H9 (cell line): ENCODE measurements at regions not wholly inside any gene's neighbourhood (a gene's known extent, or its start where the extent isn't known, plus 50 kb on each side); places are given as distances from the start of the nearest gene placed in this dataset.

Experiments
- DNase-seq: peaks from one replicate; pipeline ENCODE4 v3.0.0-alpha.2; 2017
- H2AFZ ChIP-seq: one replicate; pipeline ENCODE4 v1.6.1; 2013; ENCODE audit warnings: mild to moderate bottlenecking, low read length, control low read depth, moderate library complexity
- H2AK5ac ChIP-seq: 2 replicates; pipeline ENCODE4 v1.6.1; 2013; ENCODE audit warnings: low read length, control low read depth, mixed read lengths; ENCODE audit not compliant: insufficient read length
- H2BK120ac ChIP-seq: one replicate; pipeline ENCODE4 v1.6.1; 2013; ENCODE audit warnings: low read depth, mild to moderate bottlenecking, low read length, control low read depth, inconsistent platforms; ENCODE audit not compliant: poor library complexity, severe bottlenecking
- H2BK12ac ChIP-seq: 2 replicates; pipeline ENCODE4 v1.6.1; 2013; ENCODE audit warnings: low read length, control low read depth, mixed read lengths, low read depth; ENCODE audit not compliant: insufficient read length
- H2BK15ac ChIP-seq: 2 replicates; pipeline ENCODE4 v1.6.1; 2013; ENCODE audit warnings: low read depth, low read length, control low read depth
- H2BK20ac ChIP-seq: one replicate; pipeline ENCODE4 v1.6.1; 2013; ENCODE audit warnings: low read depth, mild to moderate bottlenecking, low read length, control low read depth, inconsistent platforms; ENCODE audit not compliant: poor library complexity, severe bottlenecking
- H2BK5ac ChIP-seq: 2 replicates; pipeline ENCODE4 v1.6.1; 2013; ENCODE audit warnings: low read length, control low read depth, mixed read lengths; ENCODE audit not compliant: insufficient read length
- H3K14ac ChIP-seq: 2 replicates; pipeline ENCODE4 v1.6.1; 2013; ENCODE audit warnings: low read length, control low read depth; ENCODE audit not compliant: insufficient read depth
- H3K18ac ChIP-seq: 2 replicates; pipeline ENCODE4 v1.6.1; 2013; ENCODE audit warnings: low read depth, mild to moderate bottlenecking, mixed read lengths, low read length, control low read depth; ENCODE audit not compliant: insufficient read length
- H3K23ac ChIP-seq: 2 replicates; pipeline ENCODE4 v1.6.1; 2013; ENCODE audit warnings: low read length, control low read depth, mixed read lengths, low read depth; ENCODE audit not compliant: insufficient read length
- H3K23me2 ChIP-seq: 2 replicates; pipeline ENCODE4 v1.6.1; 2013; ENCODE audit warnings: low read depth, mild to moderate bottlenecking, mixed read lengths, low read length, control low read depth; ENCODE audit not compliant: insufficient read length, poor library complexity, severe bottlenecking
- H3K27ac ChIP-seq: 2 replicates; pipeline ENCODE4 v1.5.1; 2013; ENCODE audit warnings: low read length, control low read depth, mixed read lengths, low read depth; ENCODE audit not compliant: insufficient read length
- H3K27me3 ChIP-seq: 2 replicates; pipeline ENCODE4 v1.6.1; 2013; ENCODE audit warnings: low read length, control low read depth, inconsistent platforms; ENCODE audit not compliant: insufficient read depth
- H3K4ac ChIP-seq: 2 replicates; pipeline ENCODE4 v1.6.1; 2013; ENCODE audit warnings: low read depth, mild to moderate bottlenecking, control low read depth, inconsistent platforms, low read length, moderate library complexity
- H3K4me1 ChIP-seq: 2 replicates; pipeline ENCODE4 v1.6.1; 2013; ENCODE audit warnings: low read length, control low read depth, inconsistent platforms; ENCODE audit not compliant: insufficient read depth
- H3K4me2 ChIP-seq: 2 replicates; pipeline ENCODE4 v1.6.1; 2013; ENCODE audit warnings: low read length, control low read depth, mixed read lengths; ENCODE audit not compliant: insufficient read length, insufficient read depth
- H3K56ac ChIP-seq: 2 replicates; pipeline ENCODE4 v1.6.1; 2013; ENCODE audit warnings: low read depth, mild to moderate bottlenecking, mixed read lengths, low read length, control low read depth; ENCODE audit not compliant: insufficient read length
- H3K79me1 ChIP-seq: 2 replicates; pipeline ENCODE4 v1.6.1; 2013; ENCODE audit warnings: low read depth, mild to moderate bottlenecking, moderate library complexity, low read length, control low read depth, inconsistent platforms; ENCODE audit not compliant: insufficient read depth, poor library complexity, severe bottlenecking
- H3K79me2 ChIP-seq: 2 replicates; pipeline ENCODE4 v1.6.1; 2013; ENCODE audit warnings: low read length, control low read depth, inconsistent platforms; ENCODE audit not compliant: insufficient read depth
- H3K9ac ChIP-seq: 2 replicates; pipeline ENCODE4 v1.6.1; 2013; ENCODE audit warnings: low read length, control low read depth, mixed read lengths; ENCODE audit not compliant: insufficient read length; ENCODE audit errors: extremely low read depth
- H3K9me3 ChIP-seq: one replicate; pipeline ENCODE4 v1.6.1; 2013; ENCODE audit warnings: low read depth, low read length, inconsistent platforms; ENCODE audit not compliant: control insufficient read depth
- H3T11ph ChIP-seq: one replicate; pipeline ENCODE4 v1.6.1; 2013; ENCODE audit warnings: mild to moderate bottlenecking, low read length, control low read depth, inconsistent platforms
- H4K20me1 ChIP-seq: one replicate; pipeline ENCODE4 v1.6.1; 2013; ENCODE audit not compliant: control insufficient read depth, insufficient read length, insufficient read depth
- H4K5ac ChIP-seq: 2 replicates; pipeline ENCODE4 v1.6.1; 2013; ENCODE audit warnings: low read depth, mild to moderate bottlenecking, mixed read lengths, low read length, control low read depth; ENCODE audit not compliant: insufficient read length
- H4K8ac ChIP-seq: replicated peaks from 2 replicates; pipeline ENCODE4 v1.6.1; 2013; ENCODE audit warnings: low read length, control low read depth, mixed read lengths, low read depth; ENCODE audit not compliant: insufficient read length
- H4K91ac ChIP-seq: 2 replicates; pipeline ENCODE4 v1.6.1; 2013; ENCODE audit warnings: low read depth, mild to moderate bottlenecking, moderate library complexity, mixed read lengths, low read length, control low read depth; ENCODE audit not compliant: insufficient read length
- H3K27ac Mint-ChIP-seq, 3 experiments: 2 replicates in 2 of 3; 3 replicates in 1 of 3; pipeline ENCODE4 v1.8.0; 2020 to 2021; ENCODE audit warnings: mixed read lengths in 3 of 3, mild to moderate bottlenecking in 1 of 3, moderate library complexity in 1 of 3
- H3K27me3 Mint-ChIP-seq: 2 replicates; pipeline ENCODE4 v1.8.0; 2021; ENCODE audit warnings: low read depth, mild to moderate bottlenecking, moderate library complexity, mixed read lengths
- H3K36me3 Mint-ChIP-seq, 3 experiments: 2 replicates in 2 of 3; 3 replicates in 1 of 3; pipeline ENCODE4 v1.8.0; 2020 to 2021; ENCODE audit warnings: low read depth in 3 of 3, mixed read lengths in 3 of 3; ENCODE audit not compliant: insufficient read depth in 1 of 3
- H3K4me1 Mint-ChIP-seq, 2 experiments: 2 replicates each; pipeline ENCODE4 v1.8.0; 2020; ENCODE audit warnings: mixed read lengths in 2 of 2
- H3K4me3 Mint-ChIP-seq, 2 experiments: 2 replicates in 1 of 2; 3 replicates in 1 of 2; pipeline ENCODE4 v1.8.0; 2020 to 2021; ENCODE audit warnings: mild to moderate bottlenecking in 2 of 2, mixed read lengths in 2 of 2, moderate library complexity in 1 of 2
- H3K9me3 Mint-ChIP-seq, 2 experiments: 2 replicates in 1 of 2; 3 replicates in 1 of 2; pipeline ENCODE4 v1.8.0; 2020; ENCODE audit warnings: mild to moderate bottlenecking in 2 of 2, mixed read lengths in 2 of 2, moderate library complexity in 1 of 2
- WGBS: extraction: QIAGEN DNeasy Blood & Tissue Kit; methylation state at CpG from one replicate; pipeline ENCODE4 v1.1.7; 2013; ENCODE audit warnings: missing lambda C conversion rate, low lambda C conversion rate, mixed read lengths; ENCODE audit not compliant: insufficient read length; ENCODE audit errors: extremely low coverage; 5-methylcytosine and 5-hydroxymethylcytosine counted together
- TF ChIP-seq, protein P1 (sequence below): fragments of 200-600 bp; sonication (generic); conservative IDR thresholded peaks from 3 replicates; pipeline ENCODE4 v1.8.0; 2021; ENCODE audit warnings: antibody characterized with exemption, mild to moderate bottlenecking

DNA sequence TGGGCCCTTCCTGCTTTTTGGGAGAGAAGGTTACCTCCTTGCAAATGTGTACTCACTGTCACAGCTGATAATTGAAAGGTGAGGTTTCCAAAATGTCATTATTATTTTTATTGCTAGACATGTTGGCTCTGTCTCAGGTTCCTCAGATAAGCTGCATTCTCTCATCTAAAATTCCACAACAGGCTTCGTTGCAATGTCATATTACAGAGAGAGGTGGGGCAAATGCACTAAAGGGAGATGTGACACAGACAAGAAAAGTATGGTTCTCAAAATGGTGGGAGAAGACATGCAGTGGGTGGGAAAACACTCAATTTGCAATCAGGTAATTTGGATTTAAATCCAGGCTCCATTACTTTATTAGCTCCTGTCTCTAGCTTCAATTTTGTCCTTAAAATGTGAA lies 256.4 kb upstream of the POU3F2 start:
- no CpG with 5 or more reads among the region's 1 CpG for WGBS
- H3K14ac ChIP-seq, result no peak overlapping the region
- DNase-seq, result no peak
- H3K23me2 ChIP-seq, result no peaks in the 10 kb centered on the region
- H2BK20ac ChIP-seq, result no peak overlapping the region
- no peak overlapping the region for H3K4me2 ChIP-seq
- H2AFZ ChIP-seq, result no peak overlapping the region
- no peak overlapping the region for H2AK5ac ChIP-seq
- no peak overlapping the region for H3K23ac ChIP-seq
- H3K79me2 ChIP-seq, result no peaks in the 10 kb centered on the region
- H3K56ac ChIP-seq, result no peak overlapping the region
- no peak overlapping the region for H3T11ph ChIP-seq
- no peaks in the 10 kb centered on the region for H3K36me3 Mint-ChIP-seq
- no peak overlapping the region for H2BK5ac ChIP-seq
- H3K9me3 Mint-ChIP-seq, result no peaks in the 10 kb centered on the region
- H3K27me3 Mint-ChIP-seq, result no peaks in the 10 kb centered on the region
- H3K18ac ChIP-seq, result no peak overlapping the region
- no peaks in the 10 kb centered on the region for H3K9me3 ChIP-seq
- no peak overlapping the region for H3K27ac ChIP-seq
- H4K91ac ChIP-seq, result no peak overlapping the region
- H3K27me3 ChIP-seq, result no peaks in the 10 kb centered on the region
- peaks cover 6 to 11% of the 10 kb centered on the region in 2 experiments for H3K4me1 Mint-ChIP-seq
- H3K9ac ChIP-seq, result no peak overlapping the region
- no peak overlapping the region for H4K5ac ChIP-seq
- no peak overlapping the region for H2BK120ac ChIP-seq
- H2BK12ac ChIP-seq, result no peak overlapping the region
- TF ChIP-seq, protein P1, sequence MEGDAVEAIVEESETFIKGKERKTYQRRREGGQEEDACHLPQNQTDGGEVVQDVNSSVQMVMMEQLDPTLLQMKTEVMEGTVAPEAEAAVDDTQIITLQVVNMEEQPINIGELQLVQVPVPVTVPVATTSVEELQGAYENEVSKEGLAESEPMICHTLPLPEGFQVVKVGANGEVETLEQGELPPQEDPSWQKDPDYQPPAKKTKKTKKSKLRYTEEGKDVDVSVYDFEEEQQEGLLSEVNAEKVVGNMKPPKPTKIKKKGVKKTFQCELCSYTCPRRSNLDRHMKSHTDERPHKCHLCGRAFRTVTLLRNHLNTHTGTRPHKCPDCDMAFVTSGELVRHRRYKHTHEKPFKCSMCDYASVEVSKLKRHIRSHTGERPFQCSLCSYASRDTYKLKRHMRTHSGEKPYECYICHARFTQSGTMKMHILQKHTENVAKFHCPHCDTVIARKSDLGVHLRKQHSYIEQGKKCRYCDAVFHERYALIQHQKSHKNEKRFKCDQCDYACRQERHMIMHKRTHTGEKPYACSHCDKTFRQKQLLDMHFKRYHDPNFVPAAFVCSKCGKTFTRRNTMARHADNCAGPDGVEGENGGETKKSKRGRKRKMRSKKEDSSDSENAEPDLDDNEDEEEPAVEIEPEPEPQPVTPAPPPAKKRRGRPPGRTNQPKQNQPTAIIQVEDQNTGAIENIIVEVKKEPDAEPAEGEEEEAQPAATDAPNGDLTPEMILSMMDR, result no peak
- no peak overlapping the region for H4K8ac ChIP-seq
- H3K79me1 ChIP-seq, result no peaks in the 10 kb centered on the region
- H3K4ac ChIP-seq, result no peak overlapping the region
- H3K4me1 ChIP-seq, result no peaks in the 10 kb centered on the region
- no peaks in the 10 kb centered on the region for H4K20me1 ChIP-seq
- no peak overlapping the region for H3K27ac Mint-ChIP-seq
- H3K4me3 Mint-ChIP-seq, result no peak overlapping the region
- H2BK15ac ChIP-seq, result no peak overlapping the region
